OCI-LY3 (cell line): ENCODE measurements at regions not wholly inside any gene's neighbourhood (a gene's known extent, or its start where the extent isn't known, plus 50 kb on each side); places are given as distances from the start of the nearest gene placed in this dataset.

Source experiments
- CTCF ChIP-seq: fragments of 200-600, 300-600 bp; sonication (generic); IDR thresholded peaks from 2 replicates; pipeline ENCODE4 v1.5.1; 2014; ENCODE audit warnings: antibody characterized with exemption, low read length, low read depth
- EZH2phosphoT487 ChIP-seq: fragments of 200-600 bp; shearing (Covaris generic); IDR thresholded peaks from 2 replicates; pipeline ENCODE4 v1.6.1; 2018; ENCODE audit warnings: antibody characterized with exemption, mixed run types, low read depth

GRCh38 chr14:48575772-48576171 lies 900.4 kb upstream of the MDGA2 start:
- TF ChIP-seq CTCF: no peak
- TF ChIP-seq EZH2phosphoT487: no peak
